Ishikawa (cell line): ENCODE measurements at regions not wholly inside any gene's neighbourhood (a gene's known extent, or its start where the extent isn't known, plus 50 kb on each side); places are given as distances from the start of the nearest gene placed in this dataset.

ENCODE experiments used
- CEBPB ChIP-seq: IDR thresholded peaks from 2 replicates; pipeline ENCODE4 v1.6.1; 2012
- EGR1 ChIP-seq: IDR thresholded peaks from 2 replicates; pipeline ENCODE4 v1.6.1; 2012
- EP300 ChIP-seq: IDR thresholded peaks from 2 replicates; pipeline ENCODE4 v1.6.1; 2012; ENCODE audit warnings: borderline replicate concordance
- FOXM1 ChIP-seq: IDR thresholded peaks from 2 replicates; pipeline ENCODE4 v1.6.1; 2012; ENCODE audit warnings: low read depth, borderline replicate concordance
- MAX ChIP-seq: IDR thresholded peaks from 2 replicates; pipeline ENCODE4 v1.6.1; 2012
- RAD21 ChIP-seq: IDR thresholded peaks from 2 replicates; pipeline ENCODE4 v1.6.1; 2012; ENCODE audit warnings: low read depth
- USF1 ChIP-seq: IDR thresholded peaks from 2 replicates; pipeline ENCODE4 v1.6.1; 2012
- YY1 ChIP-seq: IDR thresholded peaks from 2 replicates; pipeline ENCODE4 v1.6.1; 2012; ENCODE audit warnings: low read depth

DNA sequence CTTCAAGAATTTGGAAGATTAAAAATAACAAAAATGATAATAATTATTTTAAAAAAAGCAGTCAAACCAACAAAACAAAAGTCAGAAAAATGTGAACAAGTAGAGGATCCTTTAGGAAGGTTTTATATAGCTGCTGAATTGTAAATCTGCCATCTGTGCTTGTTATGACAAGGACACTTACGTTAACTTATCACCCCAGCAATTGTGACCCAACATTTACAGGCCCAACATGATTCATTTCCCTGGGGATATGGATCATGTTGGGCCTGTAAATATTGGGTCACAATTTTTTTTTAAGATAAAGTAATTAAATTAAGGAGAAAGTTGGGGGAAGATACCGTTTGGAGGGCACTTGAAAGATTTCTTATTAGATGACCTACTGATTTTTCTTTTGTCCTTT, 261.4 kb upstream of the HABP2 start:
- TF ChIP-seq MAX (no peak), EP300 (no peak), CEBPB (no peak), RAD21 (no peak), YY1 (no peak), EGR1 (no peak), USF1 (no peak), FOXM1 (no peak)
